ENCODE measurements at regions not wholly inside any gene's neighbourhood (a gene's known extent, or its start where the extent isn't known, plus 50 kb on each side); places are given as distances from the start of the nearest gene placed in this dataset.

- FAIRE-seq, result no peak
- ATAC-seq, result no peak
- POLR2A ChIA-PET, result no interaction called here
These were observed 59.1 kb downstream of the RASSF10 start for GRCh38 chr11:13068211-13068610.

More at GRCh38 chr11:13068211-13068610, 59.1 kb downstream of the RASSF10 start:
- peaks cover 21% of the 10 kb centered on the region for H3K4me1 ChIP-seq (ENCODE audit: insufficient read depth, low read length)
- no peaks in the 10 kb centered on the region for H4K20me1 ChIP-seq (ENCODE audit: insufficient read depth, low read length)
- BruUV-seq (replicated peaks), result no TSS peak
- CTCF ChIA-PET (ENCODE audit: low intra/inter-chr PET ratio, low total read pairs), result no interaction called here
- H3K27ac ChIP-seq (ENCODE audit: extremely low read length, insufficient read depth, low read length), result no peak overlapping the region
- no peaks in the 10 kb centered on the region for H3K36me3 ChIP-seq (replicated peaks in 1 of 2; ENCODE audit: control insufficient read depth in 1 of 2, insufficient read depth in 2 of 2, low read length in 2 of 2)
- intact Hi-C loops (cut with micrococcal nuclease; ENCODE audit: unreplicated experiment), result no loop called here
- 74% methylated on average over 1 of the region's 1 CpG for WGBS (ENCODE audit: low lambda C conversion rate)
- no peak for TF ChIP-seq ZNF136 (CRISPR knock-in tag; IDR thresholded peaks at IDR 0.05; ENCODE audit: low read depth)
- TF ChIP-seq NR2C2 (CRISPR knock-in tag; IDR thresholded peaks at IDR 0.05; ENCODE audit: borderline replicate concordance), result no peak
- no peak for TF ChIP-seq ZNF780A (CRISPR knock-in tag; IDR thresholded peaks at IDR 0.05)
- no peak for TF ChIP-seq HNF1A (IDR thresholded peaks at IDR 0.05; ENCODE audit: low read depth)
- TF ChIP-seq HNF1A (CRISPR knock-in tag; IDR thresholded peaks at IDR 0.05; ENCODE audit: borderline replicate concordance), result no peak
- TF ChIP-seq ZNF567 (CRISPR knock-in tag; IDR thresholded peaks at IDR 0.05; ENCODE audit: borderline replicate concordance), result no peak
- TF ChIP-seq ZNF841 (CRISPR knock-in tag; IDR thresholded peaks at IDR 0.05; ENCODE audit: borderline replicate concordance), result no peak
- no peak for TF ChIP-seq ZNF383 (CRISPR knock-in tag; IDR thresholded peaks at IDR 0.05; ENCODE audit: borderline replicate concordance)
- TF ChIP-seq ZNF746 (CRISPR knock-in tag; IDR thresholded peaks at IDR 0.05), result no peak
- TF ChIP-seq ZSCAN25 (CRISPR knock-in tag; IDR thresholded peaks at IDR 0.05), result no peak
- TF ChIP-seq DNMT1 (CRISPR knock-in tag; IDR thresholded peaks at IDR 0.05), result no peak
- no peak for TF ChIP-seq ZNF788 (CRISPR knock-in tag; IDR thresholded peaks at IDR 0.05; ENCODE audit: borderline replicate concordance)
- TF ChIP-seq ZNF674 (CRISPR knock-in tag; IDR thresholded peaks at IDR 0.05; ENCODE audit: low read depth), result no peak
- TF ChIP-seq ZNF703 (CRISPR knock-in tag; IDR thresholded peaks at IDR 0.05; ENCODE audit: borderline replicate concordance), result no peak
- TF ChIP-seq ZNF7 (CRISPR knock-in tag; IDR thresholded peaks at IDR 0.05), result no peak
- TF ChIP-seq ZNF503 (CRISPR knock-in tag; IDR thresholded peaks at IDR 0.05), result no peak
- no peak overlapping the region for H3K9ac ChIP-seq (ENCODE audit: insufficient read depth, low read depth, low read length)
- H3K27me3 ChIP-seq (ENCODE audit: control insufficient read depth in 1 of 2, insufficient read depth in 2 of 2, low read length in 2 of 2), result no peaks in the 10 kb centered on the region
- H2AFZ ChIP-seq (ENCODE audit: low read length), result no peak overlapping the region
- DNase-seq (ENCODE audit: low spot score), result no peak
- in situ Hi-C loops (cut with HindIII; ENCODE audit: extremely low pct_ligation_motif_present, low pct_unique_long_range_greater_than_20kb), result no loop called here
- H3K4me2 ChIP-seq (ENCODE audit: low read depth, low read length), result no peak overlapping the region
- H3K4me3 ChIP-seq (replicated peaks in 1 of 3; ENCODE audit: insufficient read depth in 1 of 3, low read depth in 2 of 3, low read length in 3 of 3), result no peak overlapping the region
- no peaks in the 10 kb centered on the region for H3K79me2 ChIP-seq (ENCODE audit: insufficient read depth, low read length)
- no peaks in the 10 kb centered on the region for H3K9me3 ChIP-seq (ENCODE audit: low read length)

Data from HepG2 (cell line).